ENCODE measurements at regions not wholly inside any gene's neighbourhood (a gene's known extent, or its start where the extent isn't known, plus 50 kb on each side); places are given as distances from the start of the nearest gene placed in this dataset.
"Not testable (repeated sequence)": the region's sequence is repeated elsewhere in the genome, so short reads cannot be mapped to it uniquely, and the experiment has no call there.

DNA sequence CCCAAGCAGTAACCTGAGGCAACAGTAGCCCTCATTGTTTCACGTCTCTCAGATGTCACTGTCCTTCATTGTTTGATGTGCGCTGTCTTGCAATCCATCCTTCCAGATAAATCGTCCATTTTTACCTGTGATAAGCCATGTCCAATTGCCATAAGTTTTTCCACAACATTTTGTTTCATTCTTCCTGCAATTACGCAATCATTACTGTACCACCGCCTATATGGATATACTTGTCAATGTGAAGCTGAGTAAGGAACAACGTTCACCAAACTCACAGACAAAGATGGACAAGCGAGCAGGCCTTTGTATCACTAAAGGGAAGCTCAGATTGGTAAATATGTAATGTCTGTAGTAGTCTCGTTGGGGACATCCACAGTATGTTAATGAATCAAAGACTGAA lies 452.5 kb upstream of the NDN start:
- DNase-seq (ENCODE audit: low spot score) = not testable (repeated sequence)

DNA sequence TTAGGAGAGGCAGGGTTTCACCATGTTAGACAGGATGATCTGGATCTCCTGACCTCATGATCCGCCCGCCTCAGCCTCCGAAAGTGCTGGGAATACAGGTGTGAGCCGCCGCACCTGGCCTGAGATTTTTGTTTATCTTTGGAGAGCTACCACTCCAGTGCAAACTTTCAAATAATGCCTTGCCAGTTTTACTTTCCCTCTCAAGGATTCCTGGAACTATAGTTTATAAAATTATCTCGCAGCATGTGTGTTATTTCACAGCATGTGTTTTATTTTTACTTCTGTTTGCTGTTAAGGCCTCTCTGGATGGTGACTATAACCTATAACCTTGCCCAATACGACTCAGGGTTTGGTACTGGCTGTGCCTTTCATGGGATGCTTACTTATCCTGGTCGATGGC lies 458.0 kb upstream of the NDN start:
- not testable (repeated sequence) for DNase-seq (ENCODE audit: low spot score)

DNA sequence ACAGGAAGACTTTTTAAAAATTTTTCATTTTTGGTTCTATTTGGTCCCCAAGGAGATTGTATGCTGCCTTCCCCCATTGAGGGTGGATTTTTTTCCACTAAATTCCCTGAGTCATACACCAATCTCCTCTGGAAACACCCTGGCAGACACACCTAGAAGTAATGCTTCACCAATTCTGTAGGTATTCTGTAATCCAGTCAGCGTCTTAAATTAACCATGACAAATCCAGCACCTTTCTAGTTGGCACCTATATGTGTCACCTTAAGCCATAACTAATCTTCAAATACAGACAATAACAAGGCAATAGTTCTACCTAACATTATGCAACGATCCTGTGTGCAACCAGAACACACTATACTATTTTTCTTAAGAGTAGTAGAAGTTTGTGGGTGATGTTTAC lies 459.1 kb upstream of the NDN start:
- DNase-seq (ENCODE audit: low spot score) = no peak

DNA sequence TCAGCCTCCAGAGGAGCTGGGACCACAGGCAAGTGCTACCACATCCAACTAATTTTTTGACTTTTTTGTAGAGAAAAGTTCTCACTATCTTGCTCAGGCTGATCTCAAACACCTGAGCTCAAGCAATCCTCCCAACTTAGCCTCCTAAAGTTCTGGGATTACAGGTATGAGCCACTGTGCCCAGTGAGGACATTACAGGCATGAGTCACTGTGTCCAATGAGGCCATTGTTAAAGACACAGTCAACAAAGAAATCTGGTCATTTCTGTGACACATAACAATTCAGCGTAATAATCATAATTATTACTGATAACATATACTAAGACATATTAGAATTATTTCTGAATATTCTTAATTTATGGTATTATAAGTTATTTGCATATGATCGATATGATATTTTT lies 463.4 kb upstream of the NDN start:
- no peak for DNase-seq (ENCODE audit: low spot score)

DNA sequence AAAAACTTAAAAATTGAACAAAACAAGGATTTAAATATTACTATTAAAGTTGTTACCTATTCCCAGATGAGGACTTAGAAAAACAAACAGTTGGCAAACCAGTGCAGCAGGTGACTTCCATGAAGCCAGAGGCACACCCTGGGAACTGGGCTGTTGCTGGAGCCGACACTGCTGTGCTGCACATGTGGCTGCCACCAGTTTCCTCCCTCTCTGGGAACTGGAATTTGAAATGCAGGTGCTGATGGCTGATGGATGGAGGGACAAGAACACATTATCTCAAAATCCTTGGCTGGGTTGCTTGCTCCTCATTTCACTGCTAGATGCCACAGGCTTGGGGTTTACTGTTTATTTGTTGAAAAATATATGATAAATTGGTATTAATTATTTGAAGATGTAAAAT lies 471.2 kb upstream of the NDN start:
- not testable (repeated sequence) for DNase-seq (ENCODE audit: low spot score)

DNA sequence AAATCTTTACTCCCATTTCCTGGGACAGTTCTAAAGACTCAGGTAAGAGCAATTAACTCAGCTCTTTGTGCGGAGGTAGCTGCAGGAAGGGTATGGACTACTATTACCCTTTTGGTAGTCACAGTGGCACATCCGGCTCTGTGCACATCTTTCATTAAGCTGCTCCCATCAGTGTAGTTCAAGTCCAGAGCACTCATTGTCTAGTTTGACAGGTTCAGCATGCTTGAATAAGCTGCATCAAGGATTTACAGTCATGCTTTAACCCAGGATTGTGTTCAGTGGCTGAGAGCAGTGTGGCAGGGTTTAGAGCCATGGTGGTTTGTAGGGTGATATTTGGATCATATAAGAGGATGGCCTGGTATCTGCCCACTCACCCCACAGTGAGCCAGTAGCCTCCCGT lies 478.4 kb upstream of the NDN start:
- DNase-seq (ENCODE audit: low spot score) = not testable (repeated sequence)

DNA sequence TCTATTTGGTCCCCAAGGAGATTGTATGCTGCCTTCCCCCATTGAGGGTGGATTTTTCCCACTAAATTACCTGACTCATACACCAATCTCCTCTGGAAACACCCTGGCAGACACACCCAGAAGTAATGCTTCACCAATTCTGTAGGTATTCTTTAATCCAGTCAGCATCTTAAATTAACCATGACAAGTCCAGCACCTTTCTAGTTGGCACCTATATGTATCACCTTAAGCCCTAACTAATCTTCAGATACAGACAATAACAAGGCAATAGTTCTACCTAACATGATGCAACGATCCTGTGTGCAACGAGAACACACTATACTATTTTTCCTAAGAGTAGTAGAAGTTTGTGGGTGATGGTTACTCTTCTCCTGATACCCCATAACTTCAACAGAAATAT lies 473.3 kb upstream of the NPAP1 start:
- not testable (repeated sequence) for DNase-seq (ENCODE audit: low spot score)

DNA sequence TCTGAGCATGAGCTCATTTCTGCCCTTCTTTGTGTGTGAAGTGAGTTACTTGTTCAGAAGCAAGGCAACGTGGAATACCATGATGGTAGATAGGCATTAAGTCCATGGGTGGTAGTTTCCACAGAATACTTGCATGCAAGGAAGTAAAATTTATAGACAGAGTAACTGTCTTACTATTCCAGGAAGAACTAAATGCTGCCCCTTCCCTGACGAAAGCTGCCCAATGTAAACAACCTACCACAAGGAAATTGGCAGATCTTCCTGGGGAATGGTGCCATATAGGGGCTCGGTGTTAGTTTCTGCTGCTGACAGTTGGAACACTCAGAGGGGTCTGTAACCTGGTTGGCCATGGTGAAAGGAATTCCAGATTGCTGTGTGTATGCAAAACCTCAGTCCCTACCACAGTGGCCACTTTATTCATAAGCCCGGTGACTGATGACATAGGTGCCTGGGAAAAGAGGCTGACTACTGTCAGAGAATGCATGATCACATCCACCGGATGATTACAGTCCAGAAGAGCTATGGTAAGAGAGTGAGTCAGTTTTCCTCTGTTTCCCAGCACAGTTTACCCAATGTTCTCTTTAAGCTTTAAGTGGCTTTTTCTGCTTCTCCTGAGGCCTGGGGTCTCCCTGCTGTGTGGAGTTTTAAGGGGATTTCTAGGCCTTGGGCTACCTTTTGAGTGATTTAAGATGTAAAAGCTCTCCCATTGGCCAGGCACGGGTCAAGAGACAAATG lies 463.7 kb upstream of the NPAP1 start:
- not testable (repeated sequence) for DNase-seq (ENCODE audit: low spot score)

DNA sequence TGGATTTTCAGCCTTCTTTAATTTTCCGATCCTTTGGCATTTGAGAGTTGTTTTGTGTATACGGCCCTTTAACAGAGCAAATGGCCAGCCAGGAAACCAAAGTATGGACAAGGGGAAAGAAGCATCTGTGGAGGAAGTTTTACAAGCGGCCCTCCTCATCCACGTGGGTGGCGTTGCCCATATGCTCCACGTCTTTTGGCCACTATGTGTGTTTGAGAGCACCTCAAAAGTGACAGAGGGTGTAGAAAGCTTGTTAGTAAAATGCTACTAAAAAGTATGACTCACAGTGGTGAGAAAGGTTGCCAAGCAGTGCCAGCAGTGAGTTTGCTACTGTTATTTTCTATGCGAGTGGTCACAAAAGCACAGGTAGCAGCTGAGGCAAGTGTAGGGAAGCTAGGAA lies 451.8 kb upstream of the NPAP1 start:
- no peak for DNase-seq (ENCODE audit: low spot score)

DNA sequence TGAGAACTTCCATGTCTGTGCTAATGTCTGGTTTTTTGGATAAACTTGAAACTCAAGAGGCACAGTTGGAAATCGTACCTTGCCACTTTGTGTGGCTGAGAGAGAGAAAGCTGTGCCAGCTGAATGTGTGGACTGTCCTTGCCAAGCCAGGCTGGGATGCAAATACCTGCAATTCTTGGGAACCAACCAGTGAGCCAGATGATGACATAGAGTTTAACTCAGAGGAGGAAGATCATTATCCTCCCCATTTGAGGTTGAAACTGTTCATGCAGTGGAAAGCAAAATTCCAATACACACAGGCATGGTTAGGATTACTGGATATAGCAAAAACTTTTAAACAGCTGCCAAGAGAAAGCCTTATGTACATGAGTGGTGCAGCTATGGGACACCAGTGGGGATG lies 451.4 kb upstream of the NPAP1 start:
- no peak for DNase-seq (ENCODE audit: low spot score)

DNA sequence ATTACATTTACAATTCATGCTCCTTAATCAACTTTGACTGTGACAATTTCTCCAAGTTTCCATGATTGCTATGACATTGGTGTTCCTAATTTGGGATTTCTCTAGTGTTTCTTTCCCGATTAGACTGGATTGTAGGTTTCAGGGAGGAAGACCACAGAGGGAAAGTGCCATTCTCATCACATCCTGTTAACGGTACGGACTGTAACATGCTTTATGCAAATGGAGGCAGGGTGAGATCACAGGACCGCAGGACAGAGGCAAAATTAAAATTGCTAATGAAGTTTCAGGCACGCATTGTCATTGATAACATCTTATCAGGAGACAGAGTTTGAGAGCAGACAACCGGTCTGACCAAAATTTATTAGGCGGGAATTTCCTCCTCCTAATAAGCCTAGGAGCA lies 446.7 kb upstream of the NPAP1 start:
- not testable (repeated sequence) for DNase-seq (ENCODE audit: low spot score)

DNA sequence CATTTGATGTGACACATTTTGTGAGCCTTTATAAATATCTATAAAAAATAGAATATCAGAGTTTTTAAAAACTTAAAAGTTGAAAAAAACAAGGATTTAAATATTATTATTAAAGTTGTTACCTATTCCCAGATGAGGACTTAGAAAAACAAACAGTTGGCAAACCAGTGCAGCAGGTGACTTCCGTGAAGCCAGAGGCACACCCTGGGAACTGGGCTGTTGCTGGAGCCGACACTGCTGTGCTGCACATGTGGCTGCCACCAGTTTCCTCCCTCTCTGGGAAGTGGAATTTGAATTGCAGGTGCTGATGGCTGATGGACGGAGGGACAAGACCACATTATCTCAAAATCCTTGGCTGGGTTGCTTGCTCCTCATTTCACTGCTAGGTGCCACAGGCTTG lies 442.4 kb upstream of the NPAP1 start:
- DNase-seq (ENCODE audit: low spot score) = not testable (repeated sequence)

DNA sequence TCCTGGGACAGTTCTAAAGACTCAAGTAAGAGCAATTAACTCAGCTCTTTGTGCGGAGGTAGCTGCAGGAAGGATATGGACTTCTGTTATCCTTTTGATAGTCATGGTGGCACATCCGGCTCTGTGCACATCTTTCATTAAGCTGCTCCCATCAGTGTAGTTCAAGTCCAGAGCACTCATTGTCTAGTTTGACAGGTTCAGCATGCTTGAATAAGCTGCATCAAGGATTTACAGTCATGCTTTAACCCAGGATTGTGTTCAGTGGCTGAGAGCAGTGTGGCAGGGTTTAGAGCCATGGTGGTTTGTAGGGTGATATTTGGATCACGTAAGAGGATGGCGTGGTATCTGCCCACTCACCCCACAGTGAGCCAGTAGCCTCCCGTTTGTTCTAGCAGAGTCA lies 435.0 kb upstream of the NPAP1 start:
- DNase-seq (ENCODE audit: low spot score) = not testable (repeated sequence)

DNA sequence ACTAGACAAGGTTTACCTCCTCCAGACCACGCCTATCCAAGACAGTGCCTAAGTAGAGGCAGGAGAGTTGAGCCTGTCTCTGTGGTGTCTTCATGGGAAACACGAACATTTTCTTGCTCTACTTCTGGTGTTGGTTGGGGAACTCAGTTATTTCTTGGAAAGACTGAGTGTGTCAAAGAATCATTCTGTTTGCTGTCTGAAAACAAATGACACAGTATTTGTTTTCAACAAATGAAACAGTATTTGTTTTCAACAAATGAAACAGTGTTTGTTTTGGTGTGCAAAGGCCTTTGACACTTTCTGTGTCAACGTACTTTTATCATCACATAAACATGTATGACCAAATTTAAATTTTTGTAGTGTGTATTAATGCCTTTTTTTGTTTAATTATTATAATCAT lies 416.5 kb upstream of the NPAP1 start:
- DNase-seq (ENCODE audit: low spot score) = not testable (repeated sequence)

DNA sequence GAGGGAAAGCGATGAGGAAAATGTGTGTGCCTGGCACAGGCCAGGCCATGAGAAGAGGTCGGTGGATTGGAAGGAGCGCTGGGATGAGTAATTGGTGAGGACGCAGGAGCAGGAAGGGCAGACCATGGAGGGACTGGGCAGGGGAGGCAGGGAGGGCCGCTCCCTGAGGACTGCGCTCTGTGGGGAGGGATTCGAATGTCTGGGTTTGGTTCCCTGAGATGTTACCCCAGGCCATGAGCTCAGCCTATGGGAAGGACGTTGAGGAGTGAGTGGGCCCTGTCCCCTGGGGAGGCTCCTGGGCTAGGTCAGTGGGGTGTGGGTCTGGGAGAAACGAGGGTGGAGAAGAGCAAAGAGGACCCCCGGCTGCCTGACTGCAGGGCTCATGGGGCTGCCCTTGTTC lies 415.2 kb upstream of the NPAP1 start:
- DNase-seq (ENCODE audit: low spot score) = not testable (repeated sequence)

DNA sequence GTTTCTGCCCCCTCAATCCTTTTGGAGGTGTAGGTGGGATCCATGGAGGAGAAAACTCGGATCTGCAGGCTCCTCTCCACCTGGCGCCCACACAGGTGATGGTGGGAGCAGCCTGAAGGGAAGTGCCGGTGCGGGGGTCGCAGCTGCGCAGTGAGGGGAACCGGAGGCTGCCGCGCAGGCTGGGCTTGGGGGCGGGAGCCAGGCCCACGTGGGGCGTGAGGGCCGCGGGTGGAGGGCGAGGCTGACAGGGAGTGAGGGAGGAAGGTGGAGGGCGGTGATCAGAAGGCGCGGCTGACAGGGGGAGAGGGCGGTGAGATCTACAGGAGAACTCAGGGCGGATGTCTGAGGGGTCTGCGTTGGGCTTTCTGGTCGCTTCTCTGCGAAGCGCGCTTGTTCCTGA lies 414.7 kb upstream of the NPAP1 start:
- DNase-seq (ENCODE audit: low spot score) = not testable (repeated sequence)

DNA sequence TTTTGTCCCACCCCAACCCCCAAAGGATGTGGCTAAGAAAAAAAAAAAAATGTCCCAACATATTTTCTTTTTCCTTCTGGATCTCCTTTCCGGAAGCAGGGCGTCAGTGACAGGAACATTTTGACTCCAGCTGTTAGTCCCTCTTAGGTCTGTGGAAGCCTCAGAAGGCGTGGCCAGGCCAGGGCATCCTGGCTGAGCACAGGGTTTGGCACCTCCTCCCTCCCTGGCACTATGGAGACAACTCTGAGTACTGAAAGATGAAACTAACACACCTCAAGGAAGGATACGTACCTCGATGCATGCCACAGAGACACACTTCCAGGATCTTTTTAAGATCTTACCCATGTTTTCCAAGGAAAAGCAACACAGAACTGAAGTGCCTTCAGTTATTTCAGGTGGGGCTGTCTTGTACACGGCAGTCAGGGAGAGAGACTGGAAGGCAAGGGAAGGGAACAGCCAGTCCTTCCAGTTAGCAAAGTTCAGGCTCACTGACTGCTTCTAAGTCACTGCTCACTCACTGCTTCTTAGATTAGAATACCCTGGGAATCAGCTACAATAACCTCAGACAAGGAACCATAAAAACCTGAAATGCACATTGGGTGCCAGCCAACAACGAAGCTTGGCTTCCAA lies 406.9 kb upstream of the NPAP1 start:
- not testable (repeated sequence) for DNase-seq (ENCODE audit: low spot score)

DNA sequence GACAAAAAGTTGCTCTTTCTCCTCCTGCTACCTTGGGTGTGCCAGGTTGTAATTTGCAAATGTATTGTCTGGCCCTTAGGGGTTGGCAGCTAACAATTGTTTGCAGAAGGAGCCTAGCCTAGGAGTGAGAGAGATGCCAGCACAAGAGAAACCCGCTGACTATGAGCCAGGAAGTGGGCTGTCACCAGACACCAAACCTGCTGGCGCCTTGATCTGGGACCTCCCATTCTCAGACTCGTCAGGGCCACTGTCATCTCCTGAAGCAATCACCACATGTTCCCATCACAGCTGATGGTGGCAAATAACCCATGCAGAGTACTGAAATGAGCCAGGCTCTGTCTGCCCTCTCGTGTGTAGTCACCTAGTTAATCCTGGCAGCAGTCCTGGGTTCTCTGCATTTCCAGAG lies 406.4 kb upstream of the NPAP1 start:
- no peak for DNase-seq (ENCODE audit: low spot score)

DNA sequence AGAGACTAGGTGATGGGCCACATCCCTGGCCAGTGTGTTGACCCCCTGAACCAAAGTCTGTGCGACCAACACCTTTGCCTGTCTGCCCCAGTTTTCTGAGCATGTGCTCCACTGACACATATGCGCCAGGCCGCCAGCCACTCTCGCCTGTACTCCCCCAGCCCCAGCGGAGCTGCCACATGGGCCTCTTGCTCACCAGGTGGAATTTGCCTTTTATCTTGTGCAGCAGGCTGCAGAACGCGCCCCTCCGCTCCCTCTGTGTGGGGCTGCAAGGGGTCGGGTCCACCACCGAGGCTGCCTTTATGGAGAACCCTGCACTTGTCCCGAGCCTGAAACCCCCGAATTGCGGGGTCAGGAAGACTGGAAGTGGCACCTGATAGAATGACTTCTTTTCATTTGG lies 405.7 kb upstream of the NPAP1 start:
- DNase-seq (ENCODE audit: low spot score) = no peak

DNA sequence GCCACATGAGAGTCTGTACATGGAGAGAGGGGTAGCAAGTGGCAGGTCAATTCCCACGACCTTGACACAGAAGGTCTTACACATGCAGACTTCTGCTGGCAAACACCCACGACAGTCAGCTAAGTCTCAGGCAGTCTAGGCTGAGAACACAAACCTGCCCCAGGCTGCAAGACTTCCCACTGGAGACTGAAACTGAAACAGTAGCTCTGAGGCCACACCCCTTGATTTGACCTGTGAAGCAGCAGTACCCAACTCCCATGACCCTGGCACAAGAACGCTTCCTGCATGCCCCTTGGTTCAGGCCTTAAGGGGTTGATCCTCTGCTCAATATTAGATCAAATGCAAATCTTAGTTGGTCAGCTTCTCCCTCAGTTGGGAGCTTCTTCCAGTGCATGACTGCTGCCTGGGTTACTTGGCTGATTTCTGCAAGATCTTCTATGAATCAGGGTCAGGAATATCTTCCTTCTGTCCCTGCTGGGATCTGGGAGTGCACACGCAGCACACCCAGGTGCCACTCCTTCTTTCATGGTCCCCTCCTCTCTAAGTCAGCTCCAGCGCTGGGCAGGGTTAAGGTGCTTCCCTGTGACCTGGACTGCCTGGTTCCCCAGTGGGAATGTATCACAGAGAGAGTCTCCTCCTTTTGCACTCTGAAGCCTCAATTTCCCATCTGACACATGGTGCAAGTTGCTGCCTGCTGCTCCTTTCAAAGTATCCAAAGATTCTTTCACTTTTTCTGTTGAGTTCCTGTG lies 403.9 kb upstream of the NPAP1 start:
- not testable (repeated sequence) for DNase-seq (ENCODE audit: low spot score)

DNA sequence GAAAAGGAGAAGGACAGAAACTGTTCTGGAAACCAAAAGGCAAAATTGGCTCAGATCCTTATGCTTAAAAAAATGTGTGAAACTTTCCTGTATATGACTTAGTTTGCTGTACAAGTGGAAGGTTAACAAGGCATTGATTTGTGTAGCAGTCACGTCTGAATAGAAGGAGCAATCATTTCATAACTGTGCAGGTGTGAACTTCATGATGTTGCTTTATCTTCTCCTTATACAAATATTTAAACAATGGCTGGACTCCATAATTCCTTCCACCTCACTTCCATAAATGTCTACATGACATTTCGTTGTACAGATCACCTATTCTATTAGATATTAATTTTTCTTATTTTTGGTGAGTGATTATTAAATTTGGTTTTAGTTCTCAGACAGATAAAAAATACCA lies 382.7 kb upstream of the NPAP1 start:
- no peak for DNase-seq (ENCODE audit: low spot score)

DNA sequence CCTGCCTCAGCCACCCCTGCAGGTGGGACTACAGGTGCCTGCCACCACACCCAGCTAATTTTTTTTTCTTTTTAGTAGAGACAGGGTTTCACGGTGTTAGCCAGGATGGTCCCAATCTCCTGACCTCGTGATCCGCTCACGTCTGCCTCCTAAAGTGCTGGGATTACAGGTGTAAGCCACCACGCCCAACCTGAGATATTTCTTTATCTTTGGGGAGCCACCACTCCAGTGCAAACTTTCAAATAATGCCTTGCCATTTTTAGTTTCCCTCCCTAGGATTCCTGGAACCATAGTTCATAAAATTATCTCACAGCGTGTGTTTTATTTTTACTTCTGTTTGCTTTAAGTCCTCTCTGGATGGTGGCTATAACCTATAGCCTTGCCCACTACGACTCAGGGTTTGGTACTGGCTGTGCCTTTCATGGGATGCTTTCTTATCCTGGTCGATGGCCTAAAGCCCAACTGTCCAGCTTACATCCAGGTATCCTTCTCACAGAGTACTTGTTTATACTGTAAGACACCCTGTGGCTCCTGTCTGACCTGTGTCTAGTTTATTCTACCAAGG lies 374.7 kb upstream of the NPAP1 start:
- not testable (repeated sequence) for DNase-seq (ENCODE audit: low spot score)

Measured in mesenteric fat pad (tissue), 1 donor.